HCT116 (cell line): ENCODE measurements at regions not wholly inside any gene's neighbourhood (a gene's known extent, or its start where the extent isn't known, plus 50 kb on each side); places are given as distances from the start of the nearest gene placed in this dataset.

Source experiments
- ATAC-seq: fragments of 200-7000 bp; cut with Tn5 transposase; 2 replicates; pipeline ENCODE4 v1.9.1; 2020; ENCODE audit warnings: mild to moderate bottlenecking, moderate library complexity
- BruUV-seq: library from RNA; stranded (reverse); fragments of 400-500 nt; replicated peaks from 2 replicates; lab custom pipeline; 2021; lab: Mats Ljungman, UMichigan
- CTCF ChIA-PET: fragments of 300-600 bp; sonication (Branson Sonifier 250); formaldehyde crosslinking; loops from one replicate; lab custom pipeline; 2021; ENCODE audit warnings: antibody characterized with exemption; lab: Charles Lee
- POLR2A ChIA-PET: fragments of 300-600, 350-600 bp; sonication (Branson Sonifier 250); formaldehyde crosslinking; loops from one replicate; lab custom pipeline; 2021; ENCODE audit warnings: antibody characterized with exemption; lab: Charles Lee
- RAD21 ChIA-PET, 2 experiments: fragments of 300-600 bp; sonication (Branson Sonifier 250); formaldehyde crosslinking; loops; one replicate each; lab custom pipeline; 2023; ENCODE audit warnings: low total read pairs in 2 of 2; ENCODE audit not compliant: uncharacterized antibody in 2 of 2, unreplicated experiment in 2 of 2, low non-redundant PET in 1 of 2; lab: Charles Lee
- DNase-seq: peaks from one replicate; pipeline ENCODE4 v3.0.0-alpha.2; 2010; ENCODE audit warnings: low read depth, low spot score
- H2AFZ ChIP-seq: fragments of 200-600 bp; shearing (Covaris generic), sonication (generic); 2 replicates; pipeline ENCODE4 v1.6.1; 2017; ENCODE audit warnings: low read depth, mixed run types, mixed read lengths, antibody characterized with exemption, low read length; ENCODE audit not compliant: poor library complexity, severe bottlenecking
- H3K27ac ChIP-seq: 2 replicates; pipeline ENCODE4 v1.5.1; 2012; ENCODE audit warnings: low read depth, low read length
- H3K27me3 ChIP-seq: fragments of 200-600 bp; sonication (generic); 2 replicates; pipeline ENCODE4 v1.6.1; 2016; ENCODE audit warnings: mixed run types, low read length, mixed read lengths; ENCODE audit not compliant: insufficient read depth
- H3K36me3 ChIP-seq, 2 experiments: fragments of 200-500 bp in 1 of 2; fragments of 200-600 bp in 1 of 2; sonication (Bioruptor generic) in 1 of 2; sonication (generic) in 1 of 2; 2 replicates each; pipeline versions ENCODE4 v1.5.1 to v1.6.1; 2014 to 2016; ENCODE audit warnings: low read length in 2 of 2, inconsistent platforms in 1 of 2, mixed read lengths in 1 of 2, mixed run types in 1 of 2; ENCODE audit not compliant: insufficient read depth in 2 of 2, control insufficient read depth in 1 of 2
- H3K4me1 ChIP-seq, 2 experiments: fragments of 200-600 bp in 1 of 2; sonication (generic) in 1 of 2; 2 replicates each; pipeline versions ENCODE4 v1.5.1 to v1.6.1; 2012 to 2017; ENCODE audit warnings: low read length in 2 of 2, inconsistent platforms in 1 of 2, mild to moderate bottlenecking in 1 of 2, mixed read lengths in 1 of 2, mixed run types in 1 of 2, moderate library complexity in 1 of 2; ENCODE audit not compliant: insufficient read depth in 2 of 2, control insufficient read depth in 1 of 2
- H3K4me2 ChIP-seq: fragments of 200-600 bp; sonication (generic); 2 replicates; pipeline ENCODE4 v1.6.1; 2017; ENCODE audit warnings: mixed run types, low read length, mixed read lengths
- H3K4me3 ChIP-seq, 2 experiments: fragments of 200-600 bp in 1 of 2; sonication (generic) in 1 of 2; replicated peaks in 1 of 2; 2 replicates each; pipeline ENCODE4 v1.5.1; 2011 to 2016; ENCODE audit warnings: low read length in 2 of 2, control low read depth in 1 of 2, low read depth in 1 of 2, mild to moderate bottlenecking in 1 of 2, mixed read lengths in 1 of 2, mixed run types in 1 of 2
- H3K79me2 ChIP-seq: fragments of 200-600 bp; sonication (generic); 2 replicates; pipeline ENCODE4 v1.6.1; 2017; ENCODE audit warnings: mild to moderate bottlenecking, mixed run types, low read length, moderate library complexity, mixed read lengths; ENCODE audit not compliant: insufficient read depth
- H3K9ac ChIP-seq: fragments of 200-600 bp; sonication (generic); 2 replicates; pipeline ENCODE4 v1.6.1; 2016; ENCODE audit warnings: low read length, mixed read lengths
- H3K9me2 ChIP-seq: fragments of 200-600 bp; sonication (generic), shearing (Covaris generic); 2 replicates; pipeline ENCODE4 v1.6.1; 2017; ENCODE audit warnings: mixed run types, mild to moderate bottlenecking, moderate library complexity; ENCODE audit not compliant: insufficient read depth
- H3K9me3 ChIP-seq, 2 experiments: fragments of 200-500 bp in 1 of 2; fragments of 200-600 bp in 1 of 2; sonication (Bioruptor generic) in 1 of 2; sonication (generic) in 1 of 2; 2 replicates each; pipeline ENCODE4 v1.6.1; 2014 to 2017; ENCODE audit warnings: low read length in 2 of 2, mixed read lengths in 2 of 2, inconsistent platforms in 1 of 2, low read depth in 1 of 2, mild to moderate bottlenecking in 1 of 2, mixed run types in 1 of 2, moderate library complexity in 1 of 2; ENCODE audit not compliant: control insufficient read depth in 1 of 2, insufficient read depth in 1 of 2
- H4K20me1 ChIP-seq: fragments of 200-600 bp; sonication (generic), shearing (Covaris generic); 2 replicates; pipeline ENCODE4 v1.6.1; 2017; ENCODE audit warnings: mixed run types, mild to moderate bottlenecking, moderate library complexity; ENCODE audit not compliant: insufficient read depth
- CBX3 ChIP-seq: IDR thresholded peaks from 2 replicates; pipeline ENCODE4 v1.6.1; 2012; ENCODE audit warnings: low read depth
- CEBPB ChIP-seq: IDR thresholded peaks from 2 replicates; pipeline ENCODE4 v1.6.1; 2012; ENCODE audit warnings: low read depth
- ELF1 ChIP-seq: IDR thresholded peaks from 2 replicates; pipeline ENCODE4 v1.6.1; 2012; ENCODE audit warnings: low read depth, borderline replicate concordance
- EZH2 ChIP-seq: fragments of 200-600 bp; sonication (generic); IDR thresholded peaks from 2 replicates; pipeline ENCODE4 v1.6.1; 2017; ENCODE audit warnings: antibody characterized with exemption, mixed run types
- EZH2phosphoT487 ChIP-seq: fragments of 200-600 bp; IDR thresholded peaks from 2 replicates; pipeline ENCODE4 v1.6.1; 2018; ENCODE audit warnings: antibody characterized with exemption, borderline replicate concordance
- FOSL1 ChIP-seq: IDR thresholded peaks from 2 replicates; pipeline ENCODE4 v1.6.1; 2012; ENCODE audit warnings: low read depth
- POLR2A ChIP-seq: IDR thresholded peaks from 2 replicates; pipeline ENCODE4 v1.7.0; 2011; ENCODE audit warnings: borderline replicate concordance; ENCODE audit not compliant: insufficient read depth, insufficient read length; ENCODE audit errors: extremely low read depth
- RAD21 ChIP-seq: IDR thresholded peaks from 2 replicates; pipeline ENCODE4 v1.6.1; 2012; ENCODE audit warnings: low read depth, mild to moderate bottlenecking
- TCF7L2 ChIP-seq: IDR thresholded peaks from 2 replicates; pipeline ENCODE4 v1.7.0; 2011; ENCODE audit warnings: borderline replicate concordance, inconsistent platforms; ENCODE audit not compliant: insufficient read depth, insufficient read length; ENCODE audit errors: extremely low read depth
- YY1 ChIP-seq: IDR thresholded peaks from 2 replicates; pipeline ENCODE4 v1.6.1; 2011; ENCODE audit warnings: low read length, low read depth, moderate library complexity, mild to moderate bottlenecking; ENCODE audit not compliant: insufficient replicate concordance; ENCODE audit errors: extremely low read depth
- ZFX ChIP-seq: fragments of 450-650 bp; IDR thresholded peaks from 2 replicates; pipeline ENCODE4 v1.6.1; 2017
- ZNF274 ChIP-seq: fragments of 200-500 bp; sonication (Bioruptor generic); IDR thresholded peaks from 2 replicates; pipeline ENCODE4 v1.6.1; 2014; ENCODE audit warnings: mild to moderate bottlenecking, low read depth, low read length, inconsistent platforms
- intact Hi-C: fragments of 100-400 bp; cut with micrococcal nuclease; formaldehyde crosslinking; loops from 2 replicates; pipeline ENCODE4 v1.10.0; 2022
- TF ChIP-seq, protein P1 (sequence below): IDR thresholded peaks from 2 replicates; pipeline ENCODE4 v1.6.1; 2012
- TF ChIP-seq, protein P2 (sequence below): IDR thresholded peaks from 2 replicates; pipeline ENCODE4 v1.6.1; 2012; ENCODE audit warnings: low read depth

DNA sequence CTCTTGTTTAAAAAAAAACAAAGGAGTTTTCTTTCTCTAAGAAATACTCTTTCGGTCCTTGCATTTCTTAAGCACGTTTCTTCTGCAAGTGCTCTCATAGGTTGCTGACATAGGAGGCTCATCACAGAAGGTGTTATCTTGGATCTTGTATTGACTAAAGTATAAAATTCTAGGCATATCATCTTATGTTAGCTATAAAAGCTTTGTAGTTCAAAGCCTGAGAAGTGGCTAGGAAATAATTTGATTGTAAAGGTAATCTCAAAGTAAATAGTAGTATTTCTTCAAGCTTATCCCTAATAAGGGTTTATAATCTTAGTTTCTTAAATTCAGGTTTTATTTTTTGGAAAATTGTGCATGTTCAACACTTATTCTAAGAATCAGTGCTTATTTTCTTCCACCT lies 778.9 kb downstream of the TMTC2 start:
- Histone ChIP-seq H3K36me3 (no peaks in the 10 kb centered on the region), H3K9ac (no peak overlapping the region), H3K9me2 (no peaks in the 10 kb centered on the region), H3K4me2 (no peak overlapping the region), H3K4me1 (no peaks in the 10 kb centered on the region), H4K20me1 (no peaks in the 10 kb centered on the region), H3K27me3 (no peaks in the 10 kb centered on the region), H3K79me2 (no peaks in the 10 kb centered on the region), H3K27ac (no peak overlapping the region), H3K9me3 (no peaks in the 10 kb centered on the region), H2AFZ (peak overlapping the region; percentile 29), H3K4me3 (no peak overlapping the region)
- ChIA-PET POLR2A (no interaction called here), CTCF (no interaction called here), RAD21 (no interaction called here)
- no TSS peak for BruUV-seq
- ATAC-seq (no peak), DNase-seq (no peak)
- TF ChIP-seq, protein P1, sequence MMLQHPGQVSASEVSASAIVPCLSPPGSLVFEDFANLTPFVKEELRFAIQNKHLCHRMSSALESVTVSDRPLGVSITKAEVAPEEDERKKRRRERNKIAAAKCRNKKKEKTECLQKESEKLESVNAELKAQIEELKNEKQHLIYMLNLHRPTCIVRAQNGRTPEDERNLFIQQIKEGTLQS: no peak
- TF ChIP-seq CBX3 (no peak), EZH2phosphoT487 (no peak), ZNF274 (no peak), CEBPB (no peak), YY1 (no peak), ELF1 (no peak), RAD21 (no peak), FOSL1 (no peak), POLR2A (no peak), EZH2 (no peak), ZFX (no peak), TCF7L2 (no peak)
- TF ChIP-seq, protein P2, sequence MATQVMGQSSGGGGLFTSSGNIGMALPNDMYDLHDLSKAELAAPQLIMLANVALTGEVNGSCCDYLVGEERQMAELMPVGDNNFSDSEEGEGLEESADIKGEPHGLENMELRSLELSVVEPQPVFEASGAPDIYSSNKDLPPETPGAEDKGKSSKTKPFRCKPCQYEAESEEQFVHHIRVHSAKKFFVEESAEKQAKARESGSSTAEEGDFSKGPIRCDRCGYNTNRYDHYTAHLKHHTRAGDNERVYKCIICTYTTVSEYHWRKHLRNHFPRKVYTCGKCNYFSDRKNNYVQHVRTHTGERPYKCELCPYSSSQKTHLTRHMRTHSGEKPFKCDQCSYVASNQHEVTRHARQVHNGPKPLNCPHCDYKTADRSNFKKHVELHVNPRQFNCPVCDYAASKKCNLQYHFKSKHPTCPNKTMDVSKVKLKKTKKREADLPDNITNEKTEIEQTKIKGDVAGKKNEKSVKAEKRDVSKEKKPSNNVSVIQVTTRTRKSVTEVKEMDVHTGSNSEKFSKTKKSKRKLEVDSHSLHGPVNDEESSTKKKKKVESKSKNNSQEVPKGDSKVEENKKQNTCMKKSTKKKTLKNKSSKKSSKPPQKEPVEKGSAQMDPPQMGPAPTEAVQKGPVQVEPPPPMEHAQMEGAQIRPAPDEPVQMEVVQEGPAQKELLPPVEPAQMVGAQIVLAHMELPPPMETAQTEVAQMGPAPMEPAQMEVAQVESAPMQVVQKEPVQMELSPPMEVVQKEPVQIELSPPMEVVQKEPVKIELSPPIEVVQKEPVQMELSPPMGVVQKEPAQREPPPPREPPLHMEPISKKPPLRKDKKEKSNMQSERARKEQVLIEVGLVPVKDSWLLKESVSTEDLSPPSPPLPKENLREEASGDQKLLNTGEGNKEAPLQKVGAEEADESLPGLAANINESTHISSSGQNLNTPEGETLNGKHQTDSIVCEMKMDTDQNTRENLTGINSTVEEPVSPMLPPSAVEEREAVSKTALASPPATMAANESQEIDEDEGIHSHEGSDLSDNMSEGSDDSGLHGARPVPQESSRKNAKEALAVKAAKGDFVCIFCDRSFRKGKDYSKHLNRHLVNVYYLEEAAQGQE: no peak
- intact Hi-C loops: no loop called here
